Ovary (tissue), 7 donors: ENCODE measurements at regions not wholly inside any gene's neighbourhood (a gene's known extent, or its start where the extent isn't known, plus 50 kb on each side); places are given as distances from the start of the nearest gene placed in this dataset.

ENCODE experiments used
- DNase-seq, 5 donors: peaks; one replicate each; pipeline ENCODE4 v3.0.0-alpha.2; 2019 to 2020
- H3K27ac ChIP-seq, 2 donors: fragments of 200-600 bp; one replicate each; pipeline versions ENCODE4 v1.5.1 to v1.8.0; 2019 to 2022
- H3K27me3 ChIP-seq: fragments of 200-600 bp; one replicate; pipeline ENCODE4 v1.8.0; 2022
- H3K36me3 ChIP-seq: fragments of 200-600 bp; sonication (generic); one replicate; pipeline ENCODE4 v1.5.1; 2019
- H3K4me1 ChIP-seq: one replicate; pipeline ENCODE4 v1.8.1; 2013; ENCODE audit warnings: mild to moderate bottlenecking, moderate library complexity; ENCODE audit not compliant: insufficient read depth
- H3K4me3 ChIP-seq: fragments of 200-600 bp; sonication (generic); one replicate; pipeline ENCODE4 v1.5.1; 2017
- H3K9me3 ChIP-seq, 2 donors: fragments of 200-600 bp in 1 of 2; sonication (generic) in 1 of 2; one replicate each; pipeline versions ENCODE4 v1.5.1 to v1.8.1; 2013 to 2019; ENCODE audit warnings: mild to moderate bottlenecking in 1 of 2, moderate library complexity in 1 of 2
- EP300 ChIP-seq: sonication (generic); formaldehyde crosslinking; IDR thresholded peaks from one replicate; pipeline ENCODE4 v1.6.1; 2017; ENCODE audit warnings: antibody characterized with exemption
- POLR2A ChIP-seq: fragments of 450-650 bp; IDR thresholded peaks from one replicate; pipeline ENCODE4 v1.6.1; 2017; ENCODE audit warnings: antibody characterized with exemption, mild to moderate bottlenecking, moderate library complexity
- WGBS, 3 donors: extraction: QIAGEN DNeasy Blood & Tissue Kit in 1 of 3; methylation state at CpG; one replicate each; pipeline versions ENCODE4 v1.1.5 to v1.1.7; 2013 to 2017; 5-methylcytosine and 5-hydroxymethylcytosine counted together
- intact Hi-C, 4 donors: fragments of 100-400 bp; cut with DNase I; formaldehyde crosslinking; loops; one replicate each; pipeline versions ENCODE4 v1.11.0 to v1.15.1; 2022 to 2023
- TF ChIP-seq, protein P1 (sequence below), 3 donors: fragments of 450-650 bp in 2 of 3; fragments of 200-600 bp in 1 of 3; IDR thresholded peaks; one replicate each; pipeline versions ENCODE4 v1.5.1 to v1.8.0; 2016 to 2022; ENCODE audit warnings: antibody characterized with exemption in 3 of 3, mild to moderate bottlenecking in 1 of 3
- donor health status: DM: no; HTN: no; CAD: no; lungs with moderate emphysema.
- donor health status: DM: no; HTN: no; CAD: no.
- donor health status: Bipolar disorder and iron deficiency.
- donor health status: DM: no; HTN: no; CAD: no.
- donor health status: DM: yes; HTN: yes; CAD: no.

DNA sequence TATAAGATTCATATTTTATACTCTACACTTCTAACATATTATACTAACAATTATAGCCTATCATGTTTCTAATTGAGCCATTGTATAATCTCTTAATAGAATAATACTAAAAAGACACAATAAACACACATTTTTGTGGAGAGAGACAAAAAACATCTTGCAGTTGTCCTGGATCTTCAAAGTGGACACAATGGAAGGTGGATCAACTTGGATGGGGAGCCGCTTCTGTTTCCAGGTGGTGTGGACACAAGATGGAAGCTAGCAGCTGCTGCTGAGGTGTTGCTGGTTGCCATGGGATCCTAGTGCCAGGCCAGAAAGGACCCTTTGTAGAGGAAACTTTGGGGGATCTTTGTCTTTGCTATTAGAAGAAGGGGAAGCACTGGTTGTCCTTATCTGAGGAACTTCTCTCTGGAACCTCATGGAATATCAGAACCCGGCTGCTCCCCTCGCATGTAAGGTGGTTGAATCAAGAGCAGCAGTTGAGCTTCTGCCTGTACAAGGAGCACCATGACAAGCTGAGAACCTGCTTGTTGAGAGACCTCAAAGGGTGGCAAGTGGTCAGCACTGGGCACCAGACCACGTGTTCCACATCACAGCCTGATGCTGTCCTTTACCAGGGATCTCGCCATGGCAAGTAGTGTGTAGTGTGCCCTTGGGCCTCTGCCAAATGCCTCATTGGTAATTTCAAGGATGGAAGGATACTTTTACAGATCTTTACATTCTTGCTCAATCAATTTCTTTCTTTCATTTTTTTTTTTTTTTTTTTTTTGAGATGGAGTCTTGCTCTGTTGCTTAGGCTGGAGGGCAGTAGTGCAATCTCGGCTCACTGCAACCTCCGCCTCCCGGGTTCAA, 232.2 kb downstream of the MYCN start:
- WGBS, 3 donors, result 94 to 96% (median 96%) methylated on average over 8 of the region's 8 CpGs
- H3K4me3 ChIP-seq, result no peak overlapping the region
- no peaks in the 10 kb centered on the region for H3K9me3 ChIP-seq
- H3K27ac ChIP-seq, result no peak overlapping the region
- H3K36me3 ChIP-seq, result no peaks in the 10 kb centered on the region
- no peaks in the 10 kb centered on the region for H3K4me1 ChIP-seq
- DNase-seq, result no peak
- no peaks in the 10 kb centered on the region for H3K27me3 ChIP-seq
- TF ChIP-seq EP300 (no peak), POLR2A (no peak)
- TF ChIP-seq, protein P1, sequence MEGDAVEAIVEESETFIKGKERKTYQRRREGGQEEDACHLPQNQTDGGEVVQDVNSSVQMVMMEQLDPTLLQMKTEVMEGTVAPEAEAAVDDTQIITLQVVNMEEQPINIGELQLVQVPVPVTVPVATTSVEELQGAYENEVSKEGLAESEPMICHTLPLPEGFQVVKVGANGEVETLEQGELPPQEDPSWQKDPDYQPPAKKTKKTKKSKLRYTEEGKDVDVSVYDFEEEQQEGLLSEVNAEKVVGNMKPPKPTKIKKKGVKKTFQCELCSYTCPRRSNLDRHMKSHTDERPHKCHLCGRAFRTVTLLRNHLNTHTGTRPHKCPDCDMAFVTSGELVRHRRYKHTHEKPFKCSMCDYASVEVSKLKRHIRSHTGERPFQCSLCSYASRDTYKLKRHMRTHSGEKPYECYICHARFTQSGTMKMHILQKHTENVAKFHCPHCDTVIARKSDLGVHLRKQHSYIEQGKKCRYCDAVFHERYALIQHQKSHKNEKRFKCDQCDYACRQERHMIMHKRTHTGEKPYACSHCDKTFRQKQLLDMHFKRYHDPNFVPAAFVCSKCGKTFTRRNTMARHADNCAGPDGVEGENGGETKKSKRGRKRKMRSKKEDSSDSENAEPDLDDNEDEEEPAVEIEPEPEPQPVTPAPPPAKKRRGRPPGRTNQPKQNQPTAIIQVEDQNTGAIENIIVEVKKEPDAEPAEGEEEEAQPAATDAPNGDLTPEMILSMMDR (IDR thresholded peaks at IDR 0.05), result no peak
- intact Hi-C loops, result no loop called here

DNA sequence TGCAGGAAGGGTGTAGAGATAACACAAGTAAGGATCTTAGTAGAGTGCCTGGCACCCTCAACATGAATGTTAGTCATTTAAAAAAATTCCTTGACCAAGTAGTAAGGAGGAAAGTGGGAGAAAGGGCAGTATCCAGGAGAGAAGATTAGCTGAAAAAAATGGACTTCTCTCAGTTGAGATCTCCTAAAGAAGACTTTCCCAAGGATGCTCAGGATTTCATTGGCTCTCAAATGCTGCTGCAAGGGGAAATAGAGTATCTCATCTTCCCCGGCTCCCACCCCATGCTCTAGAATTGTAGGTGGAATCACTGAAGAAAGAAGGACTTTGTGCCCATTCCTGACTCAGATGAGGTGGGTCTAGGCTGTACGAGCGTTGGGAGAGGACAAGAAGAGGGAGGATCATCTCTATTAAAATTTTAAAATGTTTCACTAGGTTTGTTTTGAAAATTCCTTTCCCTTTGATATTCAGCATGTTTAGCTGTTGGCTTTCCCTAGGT, 231.1 kb downstream of the MYCN start:
- DNase-seq, result no peak
- no peak for TF ChIP-seq POLR2A
- TF ChIP-seq, protein P1 (IDR thresholded peaks at IDR 0.05), result no peak
- TF ChIP-seq EP300, result no peak
- Histone ChIP-seq H3K27ac (no peak overlapping the region), H3K4me1 (no peaks in the 10 kb centered on the region), H3K4me3 (no peak overlapping the region), H3K27me3 (no peaks in the 10 kb centered on the region), H3K36me3 (no peaks in the 10 kb centered on the region), H3K9me3 (no peaks in the 10 kb centered on the region)
- WGBS, 3 donors, result 76 to 87% (median 79%) methylated on average over 3 of the region's 3 CpGs
- intact Hi-C loops, result no loop called here

DNA sequence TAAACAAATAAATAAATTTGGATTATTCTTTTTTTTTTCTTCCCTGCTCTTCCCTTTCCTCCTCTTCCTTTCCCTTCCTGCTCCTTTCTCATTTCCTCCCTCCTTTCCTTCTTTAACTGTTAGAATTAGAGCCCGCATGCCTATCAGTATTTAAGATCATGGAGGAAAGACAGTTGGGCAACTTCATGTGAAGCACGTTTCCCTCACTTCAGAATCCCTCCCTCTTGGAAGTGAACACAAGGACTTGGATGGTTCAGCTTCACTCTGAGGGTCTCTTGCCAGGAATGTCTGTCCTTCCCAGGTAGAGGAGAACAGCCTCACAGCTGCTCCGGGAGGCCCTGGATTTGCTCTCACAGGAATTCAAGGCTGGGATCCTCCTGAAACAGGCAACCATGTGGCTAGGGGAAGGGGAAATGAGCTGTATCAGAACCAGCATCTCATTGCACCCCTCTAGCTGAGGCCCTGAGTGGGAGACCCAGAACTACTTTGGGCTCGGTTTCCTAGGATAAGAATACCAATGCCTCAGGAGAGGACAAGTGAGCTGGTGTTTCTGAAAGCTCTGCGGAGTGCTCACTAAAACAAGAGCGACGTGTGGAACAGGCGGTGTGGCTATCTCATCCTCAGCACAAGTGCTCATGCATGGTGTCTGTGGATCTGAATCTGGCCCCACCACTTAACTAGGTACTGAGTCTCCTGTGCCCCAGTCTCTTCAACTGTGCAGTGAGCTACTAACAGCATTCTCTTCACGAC, 230.5 kb downstream of the MYCN start:
- 84 to 90% (median 87%) methylated on average over 9 of the region's 9 CpGs for WGBS, 3 donors
- Histone ChIP-seq H3K36me3 (no peaks in the 10 kb centered on the region), H3K27ac (no peak overlapping the region), H3K27me3 (no peaks in the 10 kb centered on the region), H3K4me1 (no peaks in the 10 kb centered on the region), H3K4me3 (no peak overlapping the region), H3K9me3 (no peaks in the 10 kb centered on the region)
- TF ChIP-seq POLR2A (no peak), EP300 (no peak)
- TF ChIP-seq, protein P1 (IDR thresholded peaks at IDR 0.05), result no peak
- DNase-seq, result no peak
- intact Hi-C loops, result no loop called here

DNA sequence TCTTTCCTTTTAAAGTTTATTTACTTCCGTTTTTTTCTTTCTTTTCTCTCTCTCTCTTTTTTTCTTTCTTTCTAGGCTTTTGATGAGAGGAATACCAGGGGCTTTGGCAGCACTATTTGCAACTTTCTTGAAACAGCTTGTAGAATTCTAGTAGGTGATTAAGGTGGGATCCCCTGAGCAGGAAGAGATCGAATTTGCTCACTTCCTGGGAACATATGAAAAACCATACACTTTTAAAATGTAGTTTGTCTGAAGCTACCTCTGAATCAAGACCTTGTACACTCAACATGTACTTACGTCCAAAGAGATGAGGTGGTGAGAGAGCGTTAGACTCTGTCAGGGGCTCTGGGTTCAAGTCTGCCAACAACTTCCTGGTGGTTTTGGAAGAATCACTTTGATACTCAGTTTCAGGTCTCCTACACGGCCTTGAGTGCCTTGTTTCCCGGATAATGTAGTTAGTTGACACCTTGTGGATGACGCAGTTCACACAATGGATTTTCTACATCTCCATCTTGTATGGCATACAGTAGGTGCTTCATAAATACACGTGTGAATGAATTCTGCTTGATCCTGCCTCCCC, 229.1 kb downstream of the MYCN start:
- TF ChIP-seq, protein P1 (IDR thresholded peaks at IDR 0.05), result no peak
- TF ChIP-seq POLR2A (no peak), EP300 (no peak)
- no peak overlapping the region for H3K27ac ChIP-seq
- intact Hi-C loops, result no loop called here
- no peaks in the 10 kb centered on the region for H3K4me1 ChIP-seq
- H3K27me3 ChIP-seq, result no peaks in the 10 kb centered on the region
- DNase-seq, result no peak
- no peak overlapping the region for H3K4me3 ChIP-seq
- H3K9me3 ChIP-seq, result no peaks in the 10 kb centered on the region
- 84 to 89% (median 85%) methylated on average over 8 of the region's 8 CpGs for WGBS, 3 donors
- H3K36me3 ChIP-seq, result no peaks in the 10 kb centered on the region
